Duodenal mucosa (tissue), 2 donors: ENCODE measurements at regions not wholly inside any gene's neighbourhood (a gene's known extent, or its start where the extent isn't known, plus 50 kb on each side); places are given as distances from the start of the nearest gene placed in this dataset.
"Not testable (repeated sequence)": the region's sequence is repeated elsewhere in the genome, so short reads cannot be mapped to it uniquely, and the experiment has no call there.

Experiments used
- H3K27ac ChIP-seq: one replicate; pipeline ENCODE4 v1.7.0; 2013; ENCODE audit warnings: low read depth, low read length
- H3K27me3 ChIP-seq, 2 donors: one replicate each; pipeline ENCODE4 v1.7.0; 2013; ENCODE audit warnings: low read length in 2 of 2, control low read depth in 1 of 2; ENCODE audit not compliant: insufficient read depth in 2 of 2, control insufficient read depth in 1 of 2
- H3K36me3 ChIP-seq, 2 donors: one replicate each; pipeline ENCODE4 v1.7.0; 2013; ENCODE audit warnings: low read length in 2 of 2, control low read depth in 1 of 2; ENCODE audit not compliant: insufficient read depth in 2 of 2, control insufficient read depth in 1 of 2
- H3K4me1 ChIP-seq, 2 donors: one replicate each; pipeline ENCODE4 v1.7.0; 2013; ENCODE audit warnings: low read length in 2 of 2, control low read depth in 1 of 2; ENCODE audit not compliant: insufficient read depth in 2 of 2, control insufficient read depth in 1 of 2
- H3K4me3 ChIP-seq, 2 donors: one replicate each; pipeline ENCODE4 v1.7.0; 2013; ENCODE audit warnings: low read length in 2 of 2, low read depth in 1 of 2
- H3K9ac ChIP-seq, 2 donors: one replicate each; pipeline ENCODE4 v1.7.0; 2013; ENCODE audit warnings: low read length in 2 of 2, low read depth in 1 of 2
- H3K9me3 ChIP-seq, 2 donors: one replicate each; pipeline ENCODE4 v1.7.0; 2013; ENCODE audit warnings: low read length in 2 of 2, control low read depth in 1 of 2; ENCODE audit not compliant: control insufficient read depth in 1 of 2

DNA sequence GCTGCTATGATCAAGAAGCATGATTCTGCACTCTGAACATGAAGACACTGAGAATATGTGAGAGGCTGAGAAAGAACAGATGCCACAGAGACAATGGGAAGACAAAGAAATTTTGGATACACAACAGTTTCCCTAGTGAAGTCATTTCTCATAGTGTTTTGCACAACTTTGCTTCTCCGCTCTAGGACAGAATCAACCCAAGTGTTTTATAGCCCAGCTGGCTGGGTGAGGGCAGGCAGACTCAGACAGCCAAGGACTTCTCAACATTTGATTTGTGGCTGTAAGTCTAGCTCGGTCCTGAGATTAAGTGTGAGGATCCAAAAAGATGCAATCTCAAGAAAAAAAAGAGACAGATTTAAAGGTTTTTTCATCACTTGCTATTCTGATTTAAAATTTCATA is 536.5 kb upstream of the CRIM1 start:
- no peak overlapping the region for H3K27ac ChIP-seq
- H3K4me1 ChIP-seq, result no peaks in the 10 kb centered on the region
- no peak overlapping the region for H3K9ac ChIP-seq
- H3K36me3 ChIP-seq, result no peaks in the 10 kb centered on the region
- H3K9me3 ChIP-seq, result no peaks in the 10 kb centered on the region
- no peaks in the 10 kb centered on the region for H3K27me3 ChIP-seq
- no peak overlapping the region for H3K4me3 ChIP-seq

DNA sequence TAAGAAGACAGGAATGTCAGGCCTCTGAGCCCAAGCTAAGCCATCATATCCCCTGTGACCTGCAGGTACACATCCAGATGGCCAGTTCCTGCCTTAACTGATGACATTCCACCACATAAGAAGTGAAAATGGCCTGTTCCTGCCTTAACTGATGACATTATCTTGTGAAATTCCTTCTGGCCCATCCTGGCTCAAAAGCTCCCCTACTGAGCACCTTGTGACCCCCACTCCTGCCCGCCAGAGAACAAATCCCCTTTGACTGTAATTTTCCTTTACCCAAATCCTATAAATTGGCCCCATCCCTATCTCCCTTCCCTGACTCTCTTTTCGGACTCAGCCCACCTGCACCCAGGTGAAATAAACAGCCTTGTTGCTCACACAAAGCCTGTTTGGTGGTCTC is 537.2 kb upstream of the CRIM1 start:
- H3K9me3 ChIP-seq, H3K36me3 ChIP-seq, H3K27me3 ChIP-seq, H3K27ac ChIP-seq, H3K9ac ChIP-seq, H3K4me1 ChIP-seq, H3K4me3 ChIP-seq: not testable (repeated sequence)

- not testable (repeated sequence) for H3K9ac ChIP-seq, H3K27ac ChIP-seq, H3K9me3 ChIP-seq, H3K4me1 ChIP-seq, H3K4me3 ChIP-seq, H3K36me3 ChIP-seq, H3K27me3 ChIP-seq
Measured at GRCh38 chr2:35814597-35814996, 541.0 kb upstream of the CRIM1 start.

GRCh38 chr2:35803126-35803525 is 552.5 kb upstream of the CRIM1 start:
- H3K4me3 ChIP-seq, result no peak overlapping the region
- H3K36me3 ChIP-seq, result no peaks in the 10 kb centered on the region
- H3K4me1 ChIP-seq, result no peaks in the 10 kb centered on the region
- H3K9me3 ChIP-seq, result peaks cover 0 to 4% of the 10 kb centered on the region in 2 donors
- H3K9ac ChIP-seq, result no peak overlapping the region
- no peak overlapping the region for H3K27ac ChIP-seq
- no peaks in the 10 kb centered on the region for H3K27me3 ChIP-seq

GRCh38 chr2:35794796-35795450 is 560.7 kb upstream of the CRIM1 start:
- H3K4me1 ChIP-seq, result no peaks in the 10 kb centered on the region
- H3K36me3 ChIP-seq, result no peaks in the 10 kb centered on the region
- no peak overlapping the region for H3K27ac ChIP-seq
- no peak overlapping the region for H3K9ac ChIP-seq
- peaks cover 3 to 4% of the 10 kb centered on the region in 2 donors for H3K9me3 ChIP-seq
- no peaks in the 10 kb centered on the region for H3K27me3 ChIP-seq
- no peak overlapping the region for H3K4me3 ChIP-seq

DNA sequence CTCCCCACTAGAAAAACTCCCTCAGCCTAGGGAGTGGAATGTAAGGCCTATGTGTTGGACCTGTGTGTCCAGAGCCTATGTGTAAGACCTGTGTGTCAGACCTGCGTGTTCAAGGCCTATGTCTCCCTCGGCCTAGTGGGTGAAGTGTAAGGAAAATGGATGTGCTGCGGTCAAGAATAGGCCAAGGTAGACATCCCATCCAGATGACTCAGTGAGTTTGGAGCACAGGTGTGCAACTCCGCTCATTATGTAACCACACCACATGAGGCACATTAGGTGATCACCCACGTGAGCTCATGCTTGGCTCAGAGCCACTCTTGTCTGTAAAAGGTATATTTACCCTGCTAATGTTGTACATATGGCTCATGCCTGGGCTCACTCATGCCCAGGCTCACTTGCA is 565.3 kb upstream of the CRIM1 start:
- H3K27ac ChIP-seq, result no peak overlapping the region
- peaks cover 6 to 12% of the 10 kb centered on the region in 2 donors for H3K9me3 ChIP-seq
- no peak overlapping the region for H3K9ac ChIP-seq
- H3K27me3 ChIP-seq, result no peaks in the 10 kb centered on the region
- H3K4me3 ChIP-seq, result no peak overlapping the region
- H3K4me1 ChIP-seq, result no peaks in the 10 kb centered on the region
- H3K36me3 ChIP-seq, result no peaks in the 10 kb centered on the region

DNA sequence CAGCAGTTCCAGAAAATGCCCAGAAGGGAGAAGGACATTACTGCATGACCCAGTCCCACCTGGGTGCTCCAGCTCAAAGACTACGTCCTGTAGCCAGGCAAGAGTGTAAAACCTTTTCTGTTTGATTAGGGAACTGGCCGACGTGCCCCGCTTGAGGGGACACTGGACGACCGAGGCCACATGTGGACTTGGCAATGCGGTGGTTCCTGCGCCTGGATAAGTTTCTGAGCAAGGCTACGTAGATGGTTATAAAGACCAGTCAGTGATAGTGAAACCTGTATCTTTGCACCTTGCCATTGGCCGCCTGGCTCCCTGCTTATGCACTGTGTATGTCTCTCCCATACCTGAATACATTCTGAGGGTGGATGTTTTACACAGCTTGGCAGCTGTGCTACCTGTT is 567.0 kb upstream of the CRIM1 start:
- no peaks in the 10 kb centered on the region for H3K36me3 ChIP-seq
- H3K4me3 ChIP-seq, result no peak overlapping the region
- H3K9me3 ChIP-seq, result peaks cover 6 to 12% of the 10 kb centered on the region in 2 donors
- no peak overlapping the region for H3K9ac ChIP-seq
- no peaks in the 10 kb centered on the region for H3K27me3 ChIP-seq
- H3K27ac ChIP-seq, result no peak overlapping the region
- H3K4me1 ChIP-seq, result no peaks in the 10 kb centered on the region

DNA sequence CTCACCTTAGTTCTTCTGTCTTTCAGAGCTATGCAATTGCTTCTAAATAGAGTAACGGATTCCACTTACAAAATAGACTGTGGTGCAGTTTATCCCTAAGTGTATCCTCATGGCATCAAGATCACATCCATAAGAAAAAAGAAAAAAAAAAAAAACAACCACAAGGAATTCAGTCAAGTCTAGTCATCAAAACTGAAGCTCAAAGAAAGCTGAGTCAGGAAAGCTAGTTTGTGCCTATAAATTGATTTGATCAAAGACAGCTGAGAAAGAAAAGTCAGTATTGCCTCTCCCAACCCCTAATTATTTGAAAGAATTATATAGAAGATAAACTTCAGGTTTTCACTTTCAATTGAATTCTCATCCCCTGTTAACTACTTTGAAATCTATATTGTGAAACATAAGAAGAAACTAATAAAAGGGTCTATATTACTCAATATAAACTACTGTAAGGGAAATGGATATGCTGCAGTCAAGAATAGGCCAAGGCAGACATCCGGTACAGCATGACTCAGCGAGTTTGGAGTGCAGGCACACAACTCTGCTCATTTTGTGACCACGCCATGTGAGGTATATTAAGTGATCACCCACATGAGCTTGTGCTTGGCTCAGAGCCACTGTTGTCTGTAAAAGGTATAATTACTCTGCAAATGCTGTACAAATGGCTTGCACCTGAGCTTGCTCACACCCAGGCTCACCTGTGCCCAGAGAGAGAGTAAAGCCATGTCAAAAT is 568.1 kb upstream of the CRIM1 start:
- Histone ChIP-seq H3K4me3 (no peak overlapping the region), H3K9me3 (peaks cover 6 to 12% of the 10 kb centered on the region in 2 donors), H3K27ac (no peak overlapping the region), H3K9ac (no peak overlapping the region), H3K36me3 (no peaks in the 10 kb centered on the region), H3K4me1 (no peaks in the 10 kb centered on the region), H3K27me3 (no peaks in the 10 kb centered on the region)

- H3K4me3 ChIP-seq, result no peak overlapping the region
- H3K9me3 ChIP-seq, result peaks cover 6 to 12% of the 10 kb centered on the region in 2 donors
- no peaks in the 10 kb centered on the region for H3K4me1 ChIP-seq
- H3K27ac ChIP-seq, result no peak overlapping the region
- H3K27me3 ChIP-seq, result no peaks in the 10 kb centered on the region
- H3K9ac ChIP-seq, result no peak overlapping the region
- no peaks in the 10 kb centered on the region for H3K36me3 ChIP-seq
Measured at GRCh38 chr2:35785564-35785963, 570.0 kb upstream of the CRIM1 start.

DNA sequence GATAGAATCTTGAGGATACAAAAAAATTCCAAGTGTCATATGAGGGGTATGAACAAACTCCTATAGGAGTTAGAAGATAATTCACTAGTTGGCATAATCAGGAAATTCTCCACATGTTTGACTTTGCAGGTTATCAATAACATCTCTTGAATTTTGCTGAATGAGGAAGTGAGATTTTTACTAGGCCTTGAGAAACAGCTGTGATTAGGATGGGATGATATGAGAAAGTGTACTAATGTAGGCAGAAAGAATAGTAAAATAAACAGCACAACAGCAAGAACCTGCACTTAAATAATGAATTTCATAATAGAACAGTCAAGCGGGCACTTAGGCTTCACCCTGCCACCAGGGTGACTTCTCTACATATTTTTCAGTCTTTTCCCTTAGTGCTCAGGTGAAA is 570.8 kb upstream of the CRIM1 start:
- no peak overlapping the region for H3K27ac ChIP-seq
- no peak overlapping the region for H3K9ac ChIP-seq
- H3K4me1 ChIP-seq, result no peaks in the 10 kb centered on the region
- no peaks in the 10 kb centered on the region for H3K27me3 ChIP-seq
- H3K9me3 ChIP-seq, result peaks cover 4 to 8% of the 10 kb centered on the region in 2 donors
- no peak overlapping the region for H3K4me3 ChIP-seq
- H3K36me3 ChIP-seq, result no peaks in the 10 kb centered on the region
